DND-41 (cell line): ENCODE measurements at regions not wholly inside any gene's neighbourhood (a gene's known extent, or its start where the extent isn't known, plus 50 kb on each side); places are given as distances from the start of the nearest gene placed in this dataset.

Source experiments
- ATAC-seq: fragments of 200-7000 bp; cut with Tn5 transposase; 3 replicates; pipeline ENCODE4 v1.9.1; 2021; ENCODE audit warnings: low read depth; ENCODE audit not compliant: insufficient read depth
- DNase-seq: peaks from one replicate; pipeline ENCODE4 v3.0.0-alpha.2; 2020
- H2AFZ ChIP-seq: 2 replicates; pipeline ENCODE4 v1.6.0; 2012; ENCODE audit warnings: low read depth, low read length
- H3K27ac ChIP-seq: 2 replicates; pipeline ENCODE4 v1.5.1; 2012; ENCODE audit warnings: low read length, inconsistent platforms
- H3K27me3 ChIP-seq: fragments of 200-600 bp; sonication (generic); 2 replicates; pipeline ENCODE4 v1.6.0; 2012; ENCODE audit warnings: low read length, mild to moderate bottlenecking, inconsistent platforms; ENCODE audit not compliant: insufficient read depth, poor library complexity
- H3K36me3 ChIP-seq: 2 replicates; pipeline ENCODE4 v1.5.1; 2012; ENCODE audit warnings: low read length, inconsistent platforms; ENCODE audit not compliant: insufficient read depth
- H3K4me1 ChIP-seq: 2 replicates; pipeline ENCODE4 v1.5.1; 2012; ENCODE audit warnings: mild to moderate bottlenecking, low read length; ENCODE audit not compliant: insufficient read depth
- H3K4me2 ChIP-seq: 2 replicates; pipeline ENCODE4 v1.6.0; 2012; ENCODE audit warnings: mild to moderate bottlenecking, moderate library complexity, low read length, inconsistent platforms; ENCODE audit not compliant: insufficient read depth
- H3K4me3 ChIP-seq, 2 experiments: fragments of 200-600 bp in 1 of 2; shearing (Covaris generic) in 1 of 2; 2 replicates each; pipeline ENCODE4 v1.5.1; 2012 to 2016; ENCODE audit warnings: inconsistent platforms in 2 of 2, low read length in 2 of 2, mild to moderate bottlenecking in 2 of 2, low read depth in 1 of 2, moderate library complexity in 1 of 2
- H3K79me2 ChIP-seq: 2 replicates; pipeline ENCODE4 v1.6.0; 2012; ENCODE audit warnings: low read length, inconsistent platforms; ENCODE audit not compliant: insufficient read depth
- H3K9ac ChIP-seq: 2 replicates; pipeline ENCODE4 v1.6.0; 2012; ENCODE audit warnings: low read depth, mild to moderate bottlenecking, inconsistent platforms, low read length, moderate library complexity
- H3K9me3 ChIP-seq: 2 replicates; pipeline ENCODE4 v1.5.1; 2012; ENCODE audit warnings: low read length, moderate library complexity, mild to moderate bottlenecking, inconsistent platforms; ENCODE audit not compliant: insufficient read depth, severe bottlenecking
- H4K20me1 ChIP-seq: 2 replicates; pipeline ENCODE4 v1.6.0; 2012; ENCODE audit warnings: low read length; ENCODE audit not compliant: insufficient read depth
- CTCF ChIP-seq: IDR thresholded peaks from 2 replicates; pipeline ENCODE4 v1.5.1; 2012; ENCODE audit warnings: borderline replicate concordance, low read length, moderate library complexity, mild to moderate bottlenecking; ENCODE audit not compliant: poor library complexity, severe bottlenecking; ENCODE audit errors: extremely low read depth
- EZH2 ChIP-seq: IDR thresholded peaks from 3 replicates; pipeline ENCODE4 v1.6.1; 2012; ENCODE audit warnings: borderline replicate concordance, low read depth, mild to moderate bottlenecking, moderate library complexity, low read length, inconsistent platforms; ENCODE audit not compliant: severe bottlenecking

- Histone ChIP-seq H3K27me3 (no peaks in the 10 kb centered on the region), H3K4me3 (no peak overlapping the region), H4K20me1 (no peaks in the 10 kb centered on the region), H3K79me2 (no peaks in the 10 kb centered on the region), H3K36me3 (no peaks in the 10 kb centered on the region), H3K4me1 (no peaks in the 10 kb centered on the region), H3K27ac (no peak overlapping the region), H3K9ac (no peak overlapping the region), H3K9me3 (peaks cover 7% of the 10 kb centered on the region), H3K4me2 (no peak overlapping the region), H2AFZ (no peak overlapping the region)
- DNase-seq: no peak
- ATAC-seq: no peak
- TF ChIP-seq CTCF (no peak), EZH2 (no peak)
Measured at GRCh38 chr3:178284181-178284580, 252.1 kb upstream of the KCNMB2 start.

- H2AFZ ChIP-seq: no peak overlapping the region
- no peak overlapping the region for H3K9ac ChIP-seq
- H3K4me1 ChIP-seq: no peaks in the 10 kb centered on the region
- H3K27ac ChIP-seq: no peak overlapping the region
- no peak for DNase-seq
- H3K36me3 ChIP-seq: no peaks in the 10 kb centered on the region
- peaks cover 3% of the 10 kb centered on the region for H3K9me3 ChIP-seq
- H3K79me2 ChIP-seq: no peaks in the 10 kb centered on the region
- H3K4me3 ChIP-seq: no peak overlapping the region
- ATAC-seq: no peak
- no peaks in the 10 kb centered on the region for H4K20me1 ChIP-seq
- no peak overlapping the region for H3K4me2 ChIP-seq
- TF ChIP-seq CTCF (no peak), EZH2 (no peak)
- H3K27me3 ChIP-seq: no peaks in the 10 kb centered on the region
Measured at GRCh38 chr3:178288074-178288473, 248.2 kb upstream of the KCNMB2 start.

GRCh38 chr3:178289544-178290160 is 246.6 kb upstream of the KCNMB2 start:
- no peaks in the 10 kb centered on the region for H3K36me3 ChIP-seq
- H3K4me3 ChIP-seq: no peak overlapping the region
- H3K4me2 ChIP-seq: no peak overlapping the region
- no peaks in the 10 kb centered on the region for H3K79me2 ChIP-seq
- TF ChIP-seq CTCF: no peak
- TF ChIP-seq EZH2: no peak
- no peak overlapping the region for H3K9ac ChIP-seq
- no peaks in the 10 kb centered on the region for H3K27me3 ChIP-seq
- H2AFZ ChIP-seq: no peak overlapping the region
- H3K9me3 ChIP-seq: peaks cover 3% of the 10 kb centered on the region
- no peaks in the 10 kb centered on the region for H4K20me1 ChIP-seq
- no peak for ATAC-seq
- H3K4me1 ChIP-seq: no peaks in the 10 kb centered on the region
- H3K27ac ChIP-seq: no peak overlapping the region
- no peak for DNase-seq
